Ishikawa (cell line): ENCODE measurements at regions not wholly inside any gene's neighbourhood (a gene's known extent, or its start where the extent isn't known, plus 50 kb on each side); places are given as distances from the start of the nearest gene placed in this dataset.

Source experiments
- CEBPB ChIP-seq: IDR thresholded peaks from 2 replicates; pipeline ENCODE4 v1.6.1; 2012
- CREB1 ChIP-seq: IDR thresholded peaks from 2 replicates; pipeline ENCODE4 v1.6.1; 2012; ENCODE audit warnings: low read depth
- EGR1 ChIP-seq: IDR thresholded peaks from 2 replicates; pipeline ENCODE4 v1.6.1; 2012
- EP300 ChIP-seq: IDR thresholded peaks from 2 replicates; pipeline ENCODE4 v1.6.1; 2012; ENCODE audit warnings: borderline replicate concordance
- FOXM1 ChIP-seq: IDR thresholded peaks from 2 replicates; pipeline ENCODE4 v1.6.1; 2012; ENCODE audit warnings: low read depth, borderline replicate concordance
- NFIC ChIP-seq: IDR thresholded peaks from 2 replicates; pipeline ENCODE4 v1.6.1; 2012
- RAD21 ChIP-seq: IDR thresholded peaks from 2 replicates; pipeline ENCODE4 v1.6.1; 2012; ENCODE audit warnings: low read depth
- TAF1 ChIP-seq: IDR thresholded peaks from 2 replicates; pipeline ENCODE4 v1.6.1; 2012; ENCODE audit warnings: low read depth, mild to moderate bottlenecking
- TCF12 ChIP-seq: IDR thresholded peaks from 2 replicates; pipeline ENCODE4 v1.6.1; 2012; ENCODE audit warnings: low read depth
- TEAD4 ChIP-seq: IDR thresholded peaks from 2 replicates; pipeline ENCODE4 v1.6.1; 2012
- YY1 ChIP-seq: IDR thresholded peaks from 2 replicates; pipeline ENCODE4 v1.6.1; 2012; ENCODE audit warnings: low read depth
- ZBTB7A ChIP-seq: IDR thresholded peaks from 2 replicates; pipeline ENCODE4 v1.6.1; 2012; ENCODE audit warnings: low read depth
- TF ChIP-seq, protein P1 (sequence below): IDR thresholded peaks from 2 replicates; pipeline ENCODE4 v1.6.1; 2012
- TF ChIP-seq, protein P2 (sequence below): IDR thresholded peaks from 2 replicates; pipeline ENCODE4 v1.6.1; 2012; ENCODE audit warnings: low read depth, mild to moderate bottlenecking
- TF ChIP-seq, protein P3 (sequence below): IDR thresholded peaks from 2 replicates; pipeline ENCODE4 v1.6.1; 2012

DNA sequence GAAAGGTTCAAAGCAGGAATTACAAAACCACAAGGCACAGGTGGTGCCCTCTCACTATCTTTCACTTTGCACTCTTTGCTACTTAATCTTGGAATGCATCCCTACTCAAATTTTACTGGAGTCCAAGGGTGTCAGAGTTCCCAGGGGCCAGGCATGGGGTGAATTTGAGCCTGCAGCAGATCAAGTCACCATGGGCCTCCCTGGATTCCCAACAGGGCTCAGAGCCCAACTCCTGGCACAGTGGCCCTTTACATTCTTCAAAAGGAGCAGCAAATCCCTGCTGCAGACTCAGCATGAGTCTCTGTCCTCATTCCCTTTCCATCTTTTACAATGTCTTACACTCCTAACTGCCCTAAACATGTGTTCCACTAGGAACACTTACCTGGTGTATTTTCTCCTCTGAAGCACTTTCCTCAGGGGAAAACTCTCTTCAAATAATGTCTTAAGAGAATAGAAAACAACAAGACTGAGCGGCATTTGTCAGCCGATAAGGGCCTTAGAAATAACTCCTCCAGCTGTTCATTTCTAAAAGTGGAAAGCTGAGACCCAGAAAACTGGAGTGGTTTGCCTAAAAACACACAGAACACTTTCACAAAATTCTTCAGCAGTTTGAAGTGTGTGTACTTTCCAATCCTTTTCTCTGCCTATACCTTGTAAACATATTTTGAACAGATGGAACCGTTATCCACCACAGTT lies 596.0 kb downstream of the INSC start:
- TF ChIP-seq TCF12: no peak
- TF ChIP-seq NFIC: no peak
- no peak for TF ChIP-seq RAD21
- no peak for TF ChIP-seq TEAD4
- TF ChIP-seq TAF1: no peak
- TF ChIP-seq, protein P1, sequence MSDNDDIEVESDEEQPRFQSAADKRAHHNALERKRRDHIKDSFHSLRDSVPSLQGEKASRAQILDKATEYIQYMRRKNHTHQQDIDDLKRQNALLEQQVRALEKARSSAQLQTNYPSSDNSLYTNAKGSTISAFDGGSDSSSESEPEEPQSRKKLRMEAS: no peak

DNA sequence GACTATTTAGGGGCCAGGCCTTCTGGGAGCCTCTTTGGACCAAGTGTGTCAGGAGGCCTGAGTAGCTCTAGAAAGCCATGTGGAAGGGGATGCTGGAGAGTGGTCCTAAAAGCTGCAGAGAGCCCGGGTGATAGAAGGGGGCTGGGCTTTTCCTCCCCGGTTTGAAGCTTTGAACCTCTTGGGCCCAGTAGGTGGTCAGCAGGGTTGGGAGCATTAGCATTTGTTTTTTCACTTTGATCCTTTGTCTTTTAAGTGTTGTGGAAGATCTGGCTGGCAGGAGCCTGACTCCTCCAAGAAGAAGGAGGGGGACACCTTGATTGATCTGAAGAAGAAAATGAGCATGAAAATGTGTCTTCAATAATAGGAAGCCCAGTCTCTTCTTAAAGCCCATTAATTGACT lies 596.6 kb downstream of the INSC start:
- TF ChIP-seq RAD21 (no peak), TCF12 (no peak)

DNA sequence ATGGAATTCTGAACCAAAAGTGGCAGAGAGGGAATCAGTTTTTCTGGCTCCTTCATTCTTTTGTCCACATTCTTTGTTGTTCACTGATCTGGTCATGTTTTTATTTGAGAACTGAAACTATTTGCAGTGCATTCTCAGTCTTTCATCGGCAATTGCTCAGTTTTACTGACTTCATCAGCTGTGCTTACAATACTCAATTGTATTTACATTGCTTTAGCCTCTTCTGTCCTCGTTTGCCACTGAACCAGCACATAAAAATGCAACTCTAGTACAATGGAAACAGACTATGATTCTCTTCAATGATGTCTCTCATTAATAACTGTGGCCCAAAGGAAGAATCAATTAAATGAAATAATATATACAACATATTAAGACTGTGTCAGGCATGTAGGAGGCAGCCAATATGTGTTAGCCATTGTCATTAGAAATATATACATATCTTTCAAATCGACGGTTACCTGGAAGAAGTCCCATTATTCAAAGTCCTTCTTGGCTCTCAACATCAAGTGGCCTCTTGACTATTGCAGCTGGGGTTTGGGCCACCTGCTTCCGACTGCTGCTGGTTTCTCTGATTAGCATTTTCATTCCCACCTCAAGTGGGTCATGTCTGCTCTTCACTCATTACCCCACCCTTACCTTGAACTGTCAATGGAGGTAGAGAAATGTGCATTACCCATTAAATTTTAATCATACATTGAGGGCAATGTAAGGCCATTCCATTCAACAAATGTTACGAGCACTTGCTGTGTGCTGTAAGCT lies 600.1 kb downstream of the INSC start:
- TF ChIP-seq TEAD4: no peak
- TF ChIP-seq TCF12: no peak
- TF ChIP-seq EP300: no peak
- TF ChIP-seq NFIC: no peak
- TF ChIP-seq, protein P1: no peak

DNA sequence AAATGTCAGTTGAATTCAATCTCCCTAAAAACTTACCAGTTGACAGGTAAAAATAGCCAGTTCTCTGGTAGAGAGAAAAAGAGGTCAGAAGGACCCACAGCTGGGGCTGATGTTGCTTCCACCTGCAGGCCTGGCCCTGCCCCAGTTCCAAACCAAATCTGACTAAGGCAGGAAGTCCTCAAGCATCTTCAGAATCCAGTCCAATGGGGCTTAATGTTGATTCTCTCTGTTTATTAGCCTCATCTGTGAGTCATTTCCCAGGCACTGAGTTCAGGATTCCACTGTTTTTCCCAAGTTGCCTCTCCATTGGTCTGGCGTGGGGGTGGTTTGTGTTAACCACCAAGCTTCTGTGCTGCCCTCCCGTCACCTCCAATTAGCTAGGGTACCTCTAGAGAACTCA lies 601.8 kb downstream of the INSC start:
- TF ChIP-seq EP300 (no peak), EGR1 (no peak), NFIC (no peak), TEAD4 (no peak), ZBTB7A (no peak), TCF12 (no peak), CEBPB (no peak), CREB1 (no peak), FOXM1 (no peak), RAD21 (no peak), TAF1 (no peak), YY1 (no peak)
- TF ChIP-seq, protein P2, sequence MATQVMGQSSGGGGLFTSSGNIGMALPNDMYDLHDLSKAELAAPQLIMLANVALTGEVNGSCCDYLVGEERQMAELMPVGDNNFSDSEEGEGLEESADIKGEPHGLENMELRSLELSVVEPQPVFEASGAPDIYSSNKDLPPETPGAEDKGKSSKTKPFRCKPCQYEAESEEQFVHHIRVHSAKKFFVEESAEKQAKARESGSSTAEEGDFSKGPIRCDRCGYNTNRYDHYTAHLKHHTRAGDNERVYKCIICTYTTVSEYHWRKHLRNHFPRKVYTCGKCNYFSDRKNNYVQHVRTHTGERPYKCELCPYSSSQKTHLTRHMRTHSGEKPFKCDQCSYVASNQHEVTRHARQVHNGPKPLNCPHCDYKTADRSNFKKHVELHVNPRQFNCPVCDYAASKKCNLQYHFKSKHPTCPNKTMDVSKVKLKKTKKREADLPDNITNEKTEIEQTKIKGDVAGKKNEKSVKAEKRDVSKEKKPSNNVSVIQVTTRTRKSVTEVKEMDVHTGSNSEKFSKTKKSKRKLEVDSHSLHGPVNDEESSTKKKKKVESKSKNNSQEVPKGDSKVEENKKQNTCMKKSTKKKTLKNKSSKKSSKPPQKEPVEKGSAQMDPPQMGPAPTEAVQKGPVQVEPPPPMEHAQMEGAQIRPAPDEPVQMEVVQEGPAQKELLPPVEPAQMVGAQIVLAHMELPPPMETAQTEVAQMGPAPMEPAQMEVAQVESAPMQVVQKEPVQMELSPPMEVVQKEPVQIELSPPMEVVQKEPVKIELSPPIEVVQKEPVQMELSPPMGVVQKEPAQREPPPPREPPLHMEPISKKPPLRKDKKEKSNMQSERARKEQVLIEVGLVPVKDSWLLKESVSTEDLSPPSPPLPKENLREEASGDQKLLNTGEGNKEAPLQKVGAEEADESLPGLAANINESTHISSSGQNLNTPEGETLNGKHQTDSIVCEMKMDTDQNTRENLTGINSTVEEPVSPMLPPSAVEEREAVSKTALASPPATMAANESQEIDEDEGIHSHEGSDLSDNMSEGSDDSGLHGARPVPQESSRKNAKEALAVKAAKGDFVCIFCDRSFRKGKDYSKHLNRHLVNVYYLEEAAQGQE: no peak
- TF ChIP-seq, protein P1: no peak
- TF ChIP-seq, protein P3, sequence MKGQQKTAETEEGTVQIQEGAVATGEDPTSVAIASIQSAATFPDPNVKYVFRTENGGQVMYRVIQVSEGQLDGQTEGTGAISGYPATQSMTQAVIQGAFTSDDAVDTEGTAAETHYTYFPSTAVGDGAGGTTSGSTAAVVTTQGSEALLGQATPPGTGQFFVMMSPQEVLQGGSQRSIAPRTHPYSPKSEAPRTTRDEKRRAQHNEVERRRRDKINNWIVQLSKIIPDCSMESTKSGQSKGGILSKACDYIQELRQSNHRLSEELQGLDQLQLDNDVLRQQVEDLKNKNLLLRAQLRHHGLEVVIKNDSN: no peak

DNA sequence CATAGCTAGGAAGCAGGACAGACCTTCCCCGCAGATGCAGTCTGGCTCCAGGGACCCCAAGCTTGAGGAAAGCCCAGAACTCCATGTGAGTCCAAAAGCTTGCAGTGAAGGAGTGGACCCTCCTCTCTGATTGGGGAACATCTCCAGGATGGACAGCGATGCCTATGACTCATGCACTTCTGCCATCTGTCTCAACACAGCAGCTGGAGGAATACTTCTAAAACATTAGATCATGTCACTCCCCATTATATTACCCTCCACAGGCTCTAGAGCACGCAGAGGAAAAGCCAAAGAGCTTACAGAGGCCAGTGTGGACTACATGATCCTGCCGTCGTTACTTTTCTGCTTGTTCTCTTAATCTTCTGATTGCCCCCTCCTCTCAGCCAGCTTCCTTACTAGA lies 605.7 kb downstream of the INSC start:
- no peak for TF ChIP-seq RAD21

DNA sequence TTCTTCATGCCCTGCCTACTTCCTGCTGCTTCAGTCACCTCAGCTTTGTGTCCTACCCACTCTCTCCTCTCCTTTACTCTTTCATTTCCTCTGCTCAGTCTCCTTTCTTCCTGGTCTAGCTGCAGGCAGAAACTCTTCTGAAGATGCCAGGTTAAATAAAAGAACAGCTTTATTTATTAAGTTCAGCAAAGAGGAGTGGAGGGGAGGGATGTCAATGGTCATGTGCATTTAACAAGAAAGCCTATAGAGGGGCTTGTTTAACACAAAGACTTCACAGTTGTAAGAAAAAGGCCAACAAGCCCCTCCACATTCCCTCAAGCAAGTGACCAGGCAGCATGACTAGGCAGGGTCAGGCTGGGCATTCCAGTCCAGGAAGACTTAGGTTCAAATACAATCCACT lies 609.2 kb downstream of the INSC start:
- TF ChIP-seq, protein P1: no peak
- TF ChIP-seq, protein P3: no peak
- no peak for TF ChIP-seq TCF12
- no peak for TF ChIP-seq ZBTB7A
- TF ChIP-seq TEAD4: no peak
- TF ChIP-seq CREB1: no peak
- TF ChIP-seq FOXM1: no peak
- TF ChIP-seq CEBPB: no peak

DNA sequence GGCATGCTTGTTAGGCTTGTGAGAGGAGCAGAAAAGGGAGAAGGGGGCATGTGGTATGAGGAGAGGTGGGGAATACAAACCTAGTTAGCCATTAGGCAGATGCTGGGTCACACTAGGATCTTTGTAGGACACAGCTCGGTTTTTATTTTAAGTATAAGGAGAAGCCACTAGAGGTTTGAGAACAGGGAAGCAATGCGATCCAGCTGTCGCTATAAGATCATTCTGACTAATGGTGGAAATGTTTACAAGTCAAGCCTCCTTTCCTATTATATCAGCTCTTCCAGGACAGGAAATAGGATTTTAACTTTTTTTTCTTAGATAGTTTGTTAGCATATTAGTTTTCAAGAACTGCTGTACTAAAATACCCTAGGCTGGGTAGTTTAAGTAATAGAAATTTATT lies 609.9 kb downstream of the INSC start:
- TF ChIP-seq TEAD4 (no peak), TCF12 (no peak), EP300 (no peak), EGR1 (no peak), NFIC (no peak), TAF1 (no peak)
- TF ChIP-seq, protein P2: no peak
- TF ChIP-seq, protein P3: no peak
- TF ChIP-seq, protein P1: no peak
